Colonic mucosa (tissue), 4 donors: ENCODE measurements at regions not wholly inside any gene's neighbourhood (a gene's known extent, or its start where the extent isn't known, plus 50 kb on each side); places are given as distances from the start of the nearest gene placed in this dataset.

Experiments used
- DNase-seq: peaks from one replicate; pipeline ENCODE4 v3.0.0-alpha.2; 2020
- H3K27ac ChIP-seq: fragments of 200-600 bp; one replicate; pipeline ENCODE4 v1.8.0; 2021
- H3K27me3 ChIP-seq: fragments of 200-600 bp; one replicate; pipeline ENCODE4 v1.8.0; 2021
- H3K36me3 ChIP-seq: fragments of 200-600 bp; one replicate; pipeline ENCODE4 v1.8.0; 2021
- H3K4me1 ChIP-seq: fragments of 200-600 bp; one replicate; pipeline ENCODE4 v1.8.0; 2021; ENCODE audit warnings: mild to moderate bottlenecking
- H3K4me3 ChIP-seq: fragments of 200-600 bp; one replicate; pipeline ENCODE4 v1.8.0; 2021
- H3K9ac ChIP-seq, 2 donors: one replicate each; pipeline ENCODE4 v1.7.0; 2013; ENCODE audit warnings: control low read depth in 2 of 2, low read depth in 2 of 2, low read length in 2 of 2
- H3K9me3 ChIP-seq: fragments of 200-600 bp; one replicate; pipeline ENCODE4 v1.8.0; 2021
- intact Hi-C: fragments of 100-400 bp; cut with DNase I; formaldehyde crosslinking; loops from one replicate; pipeline ENCODE4 v1.14.1; 2022
- TF ChIP-seq, protein P1 (sequence below): fragments of 200-600 bp; IDR thresholded peaks from one replicate; pipeline ENCODE4 v1.8.0; 2022; ENCODE audit warnings: antibody characterized with exemption, mild to moderate bottlenecking
- donor health status: healthy.
- donor health status: DM: no; HTN: no; CAD: no.
- donor health status: DM: no; HTN: no; CAD: no.

DNA sequence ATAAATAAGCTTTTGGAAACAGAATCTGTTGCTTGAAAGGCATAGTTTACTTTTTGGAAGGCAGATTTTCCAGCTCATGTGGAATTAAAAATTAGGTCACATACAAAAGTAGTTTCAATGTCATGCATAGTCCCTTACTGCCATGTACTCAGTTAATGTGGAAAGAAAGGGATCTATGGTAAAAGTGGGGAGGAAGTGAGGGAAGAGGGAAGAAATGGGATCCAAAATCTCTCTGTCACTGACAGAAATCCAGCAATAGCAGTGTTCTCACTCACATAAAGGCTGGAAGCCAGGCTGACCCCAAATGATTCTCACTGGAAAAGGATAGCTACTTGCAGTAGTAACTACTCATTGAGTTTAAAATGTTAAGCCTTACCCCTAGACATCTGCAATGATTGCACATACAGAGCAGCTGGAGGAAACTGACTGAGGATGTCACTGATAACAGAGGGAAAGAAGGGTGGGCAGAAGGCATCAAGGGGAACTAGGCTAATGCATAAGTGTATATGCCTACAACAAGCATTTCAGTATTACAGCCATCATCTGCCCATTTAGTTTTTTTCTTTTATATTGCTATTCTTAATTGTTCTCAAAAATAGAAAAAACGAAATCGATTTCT, 445.6 kb downstream of the FAT4 start:
- DNase-seq = no peak
- Histone ChIP-seq H3K27ac (no peak overlapping the region), H3K9me3 (no peaks in the 10 kb centered on the region), H3K4me1 (no peaks in the 10 kb centered on the region), H3K36me3 (no peaks in the 10 kb centered on the region), H3K27me3 (no peaks in the 10 kb centered on the region), H3K9ac (no peak overlapping the region), H3K4me3 (no peak overlapping the region)
- intact Hi-C loops = no loop called here
- TF ChIP-seq, protein P1, sequence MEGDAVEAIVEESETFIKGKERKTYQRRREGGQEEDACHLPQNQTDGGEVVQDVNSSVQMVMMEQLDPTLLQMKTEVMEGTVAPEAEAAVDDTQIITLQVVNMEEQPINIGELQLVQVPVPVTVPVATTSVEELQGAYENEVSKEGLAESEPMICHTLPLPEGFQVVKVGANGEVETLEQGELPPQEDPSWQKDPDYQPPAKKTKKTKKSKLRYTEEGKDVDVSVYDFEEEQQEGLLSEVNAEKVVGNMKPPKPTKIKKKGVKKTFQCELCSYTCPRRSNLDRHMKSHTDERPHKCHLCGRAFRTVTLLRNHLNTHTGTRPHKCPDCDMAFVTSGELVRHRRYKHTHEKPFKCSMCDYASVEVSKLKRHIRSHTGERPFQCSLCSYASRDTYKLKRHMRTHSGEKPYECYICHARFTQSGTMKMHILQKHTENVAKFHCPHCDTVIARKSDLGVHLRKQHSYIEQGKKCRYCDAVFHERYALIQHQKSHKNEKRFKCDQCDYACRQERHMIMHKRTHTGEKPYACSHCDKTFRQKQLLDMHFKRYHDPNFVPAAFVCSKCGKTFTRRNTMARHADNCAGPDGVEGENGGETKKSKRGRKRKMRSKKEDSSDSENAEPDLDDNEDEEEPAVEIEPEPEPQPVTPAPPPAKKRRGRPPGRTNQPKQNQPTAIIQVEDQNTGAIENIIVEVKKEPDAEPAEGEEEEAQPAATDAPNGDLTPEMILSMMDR = no peak

DNA sequence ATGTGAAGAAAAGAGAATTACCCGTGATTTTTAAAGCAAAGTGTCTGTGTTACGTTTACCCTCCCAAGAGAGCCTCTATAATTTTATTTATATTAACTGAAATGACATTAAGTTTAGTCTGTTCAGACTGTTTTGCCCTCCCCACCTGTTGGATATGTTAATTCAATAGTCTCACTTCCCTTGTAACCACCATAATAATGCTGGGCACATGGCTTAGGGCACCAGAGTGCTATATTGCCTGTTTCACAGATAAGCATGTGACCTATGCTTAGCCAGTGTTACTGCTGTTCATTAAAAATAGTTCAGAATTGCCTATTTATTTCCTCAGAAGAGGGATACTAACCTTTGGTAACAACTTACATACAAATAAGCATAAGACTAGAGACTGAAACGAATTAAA, 446.2 kb downstream of the FAT4 start:
- DNase-seq = no peak
- H3K9me3 ChIP-seq = no peaks in the 10 kb centered on the region
- no peaks in the 10 kb centered on the region for H3K4me1 ChIP-seq
- H3K4me3 ChIP-seq = no peak overlapping the region
- H3K27me3 ChIP-seq = no peaks in the 10 kb centered on the region
- H3K9ac ChIP-seq = no peak overlapping the region
- H3K36me3 ChIP-seq = no peaks in the 10 kb centered on the region
- intact Hi-C loops = no loop called here
- no peak overlapping the region for H3K27ac ChIP-seq
- TF ChIP-seq, protein P1 = no peak

DNA sequence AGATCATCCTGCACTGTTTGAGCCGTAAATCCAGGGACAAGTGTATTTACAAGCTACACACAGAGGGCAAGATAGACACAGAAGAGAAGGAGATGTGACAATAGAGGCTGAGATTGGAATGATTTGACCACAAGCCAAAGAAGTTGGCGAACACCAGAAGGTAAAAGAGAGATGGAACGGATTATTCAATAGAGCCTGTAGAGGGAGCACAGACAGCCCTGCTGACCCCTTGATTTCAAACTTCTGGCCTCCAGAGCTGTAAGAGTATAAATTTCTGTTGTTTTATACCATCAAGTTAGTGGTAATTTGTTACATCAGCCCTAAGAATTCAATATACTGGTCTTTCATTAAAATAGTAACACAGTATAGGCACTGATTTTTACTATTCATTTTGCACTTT, 447.8 kb downstream of the FAT4 start:
- H3K9ac ChIP-seq = no peak overlapping the region
- TF ChIP-seq, protein P1 = no peak
- H3K4me1 ChIP-seq = no peaks in the 10 kb centered on the region
- intact Hi-C loops = no loop called here
- H3K27me3 ChIP-seq = no peaks in the 10 kb centered on the region
- H3K36me3 ChIP-seq = no peaks in the 10 kb centered on the region
- H3K27ac ChIP-seq = no peak overlapping the region
- H3K4me3 ChIP-seq = no peak overlapping the region
- H3K9me3 ChIP-seq = no peaks in the 10 kb centered on the region
- DNase-seq = no peak

DNA sequence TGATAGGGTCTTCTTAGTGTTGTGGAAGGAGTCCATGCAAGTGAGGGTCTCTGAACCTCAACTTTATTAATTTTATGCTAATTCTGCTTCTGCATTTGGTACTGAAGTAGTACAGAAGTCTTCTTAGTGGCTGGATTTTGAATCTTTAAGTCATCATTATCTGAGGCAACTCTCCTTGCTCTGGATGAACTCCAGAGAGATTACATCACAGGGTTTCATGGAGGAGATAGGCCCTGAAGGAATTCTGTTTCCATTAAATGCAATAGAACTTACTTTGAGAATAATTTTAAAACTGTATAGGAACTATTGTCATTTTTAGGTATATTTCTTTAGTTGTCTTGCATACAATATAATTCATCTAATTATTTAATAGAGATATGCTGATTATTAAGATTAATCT, 451.2 kb downstream of the FAT4 start:
- Histone ChIP-seq H3K36me3 (no peaks in the 10 kb centered on the region), H3K27me3 (no peaks in the 10 kb centered on the region), H3K9ac (no peak overlapping the region), H3K4me3 (no peak overlapping the region), H3K27ac (no peak overlapping the region), H3K4me1 (no peaks in the 10 kb centered on the region), H3K9me3 (no peaks in the 10 kb centered on the region)
- intact Hi-C loops = no loop called here
- DNase-seq = no peak
- TF ChIP-seq, protein P1 = no peak

DNA sequence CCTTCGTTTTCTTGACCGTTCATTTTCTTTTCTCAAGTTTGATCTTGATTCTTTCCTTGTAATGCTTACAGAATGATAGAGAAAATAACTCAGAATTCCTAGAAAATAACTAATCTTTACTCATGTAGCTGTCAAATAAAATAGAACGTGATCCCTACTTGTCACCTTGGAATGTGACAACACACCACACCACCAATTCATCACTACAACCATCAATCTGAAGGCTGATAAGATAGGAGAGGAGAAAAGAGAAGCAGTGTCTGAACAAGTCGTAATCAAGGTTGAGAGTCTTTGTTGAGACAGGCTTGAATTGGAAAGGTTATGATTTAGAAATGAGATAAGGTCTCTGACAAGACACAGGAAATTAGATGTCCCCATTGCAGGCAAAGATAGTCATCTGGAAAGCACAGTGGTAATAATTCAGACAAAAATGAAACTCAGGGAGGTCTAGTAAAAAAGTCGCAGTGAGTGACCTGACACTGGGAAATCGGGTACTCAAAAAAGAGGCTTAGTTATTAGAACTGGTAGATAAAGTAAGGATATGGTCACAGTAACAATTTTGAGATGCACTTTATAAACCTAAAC, 456.2 kb downstream of the FAT4 start:
- Histone ChIP-seq H3K36me3 (no peaks in the 10 kb centered on the region), H3K9ac (no peak overlapping the region), H3K4me1 (no peaks in the 10 kb centered on the region), H3K9me3 (no peaks in the 10 kb centered on the region), H3K27ac (no peak overlapping the region), H3K27me3 (no peaks in the 10 kb centered on the region), H3K4me3 (no peak overlapping the region)
- TF ChIP-seq, protein P1 = no peak
- intact Hi-C loops = no loop called here
- no peak for DNase-seq
